Lung (tissue), 11 donors: ENCODE measurements at regions not wholly inside any gene's neighbourhood (a gene's known extent, or its start where the extent isn't known, plus 50 kb on each side); places are given as distances from the start of the nearest gene placed in this dataset.

Experiments used
- ATAC-seq: fragments of 200-7000 bp; cut with Tn5 transposase; one replicate; pipeline ENCODE4 v1.9.1; 2020; ENCODE audit warnings: moderate number of reproducible peaks; ENCODE audit not compliant: insufficient read depth, low FRiP score
- DNase-seq, 3 donors: peaks; one replicate each; pipeline ENCODE4 v3.0.0-alpha.2; 2013 to 2017
- H3K27ac ChIP-seq, 2 donors: one replicate each; pipeline ENCODE4 v1.5.1; 2013; ENCODE audit warnings: mild to moderate bottlenecking in 2 of 2, moderate library complexity in 2 of 2, control low read depth in 1 of 2, inconsistent platforms in 1 of 2, low read depth in 1 of 2, low read length in 1 of 2
- H3K27me3 ChIP-seq, 3 donors: one replicate each; pipeline ENCODE4 v1.5.1; 2013; ENCODE audit warnings: low read length in 2 of 3; ENCODE audit not compliant: control insufficient read depth in 3 of 3, insufficient read depth in 3 of 3
- H3K36me3 ChIP-seq, 4 donors: one replicate each; pipeline ENCODE4 v1.5.1; 2013; ENCODE audit warnings: low read length in 4 of 4, mild to moderate bottlenecking in 1 of 4, moderate library complexity in 1 of 4; ENCODE audit not compliant: control insufficient read depth in 4 of 4, insufficient read depth in 4 of 4
- H3K4me1 ChIP-seq, 5 donors: one replicate each; pipeline ENCODE4 v1.5.1; 2013; ENCODE audit warnings: low read length in 5 of 5, mild to moderate bottlenecking in 2 of 5, moderate library complexity in 1 of 5; ENCODE audit not compliant: control insufficient read depth in 5 of 5, insufficient read depth in 5 of 5
- H3K4me3 ChIP-seq: one replicate; pipeline ENCODE4 v1.5.1; 2013; ENCODE audit warnings: mild to moderate bottlenecking, control low read depth, moderate library complexity
- H3K9ac ChIP-seq, 2 donors: one replicate each; pipeline ENCODE4 v1.5.1; 2013; ENCODE audit warnings: low read length in 2 of 2, control low read depth in 1 of 2; ENCODE audit not compliant: insufficient read depth in 1 of 2
- H3K9me3 ChIP-seq, 4 donors: one replicate each; pipeline ENCODE4 v1.5.1; 2013; ENCODE audit warnings: low read length in 3 of 4, mild to moderate bottlenecking in 1 of 4, moderate library complexity in 1 of 4; ENCODE audit not compliant: control insufficient read depth in 4 of 4, insufficient read depth in 3 of 4
- CTCF ChIP-seq: IDR thresholded peaks from 2 replicates; pipeline ENCODE4 v1.5.1; 2012; ENCODE audit warnings: mild to moderate bottlenecking; ENCODE audit errors: control extremely low read depth, extremely low read depth
- WGBS, 2 donors: extraction: QIAGEN DNeasy Blood & Tissue Kit; methylation state at CpG; one replicate each; pipeline ENCODE4 v1.1.7; 2013; 5-methylcytosine and 5-hydroxymethylcytosine counted together
- donor health status: control.
- donor health status: control.
- donor health status: Bipolar disorder and iron deficiency.
- donor health status: healthy.
- donor health status: DM: yes; HTN: yes; CAD: no.

- Histone ChIP-seq H3K27me3 (no peaks in the 10 kb centered on the region), H3K27ac (no peak overlapping the region), H3K4me1 (peaks cover 0 to 5% (median 0%) of the 10 kb centered on the region in 5 donors), H3K9me3 (peaks cover 0 to 6% (median 0%) of the 10 kb centered on the region in 4 donors), H3K4me3 (no peak overlapping the region), H3K36me3 (no peaks in the 10 kb centered on the region), H3K9ac (no peak overlapping the region)
- no peak for ATAC-seq
- no peak for TF ChIP-seq CTCF
- DNase-seq, result peak in 2 of 3 donors; percentile 1 to 16
- WGBS, 2 donors, result 21 to 23% methylated on average over 7 of the region's 7 CpGs
These were observed 193.9 kb downstream of the ICE1 start for GRCh38 chr5:5616247-5616895.

DNA sequence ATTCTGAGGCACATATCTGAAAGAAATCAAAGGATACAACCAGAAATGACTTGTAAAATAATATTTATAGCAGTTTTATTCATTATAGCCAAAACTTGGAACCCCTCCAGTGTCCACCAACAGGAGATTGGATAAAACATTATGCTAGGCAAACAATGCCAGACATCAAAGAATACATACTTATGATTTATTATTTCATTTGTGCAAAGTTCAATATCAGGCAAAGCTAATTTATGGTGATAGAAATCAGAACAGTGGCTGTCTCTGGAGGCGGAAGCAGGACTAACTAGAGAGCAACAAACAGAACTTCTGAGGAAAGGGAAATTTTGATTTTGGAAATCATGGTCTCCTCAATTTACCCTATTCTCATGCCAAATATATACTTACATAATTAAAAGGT, 193.1 kb downstream of the ICE1 start:
- no peak for TF ChIP-seq CTCF
- WGBS, 2 donors, result 61 to 74% methylated on average over 1 of the region's 1 CpG

DNA sequence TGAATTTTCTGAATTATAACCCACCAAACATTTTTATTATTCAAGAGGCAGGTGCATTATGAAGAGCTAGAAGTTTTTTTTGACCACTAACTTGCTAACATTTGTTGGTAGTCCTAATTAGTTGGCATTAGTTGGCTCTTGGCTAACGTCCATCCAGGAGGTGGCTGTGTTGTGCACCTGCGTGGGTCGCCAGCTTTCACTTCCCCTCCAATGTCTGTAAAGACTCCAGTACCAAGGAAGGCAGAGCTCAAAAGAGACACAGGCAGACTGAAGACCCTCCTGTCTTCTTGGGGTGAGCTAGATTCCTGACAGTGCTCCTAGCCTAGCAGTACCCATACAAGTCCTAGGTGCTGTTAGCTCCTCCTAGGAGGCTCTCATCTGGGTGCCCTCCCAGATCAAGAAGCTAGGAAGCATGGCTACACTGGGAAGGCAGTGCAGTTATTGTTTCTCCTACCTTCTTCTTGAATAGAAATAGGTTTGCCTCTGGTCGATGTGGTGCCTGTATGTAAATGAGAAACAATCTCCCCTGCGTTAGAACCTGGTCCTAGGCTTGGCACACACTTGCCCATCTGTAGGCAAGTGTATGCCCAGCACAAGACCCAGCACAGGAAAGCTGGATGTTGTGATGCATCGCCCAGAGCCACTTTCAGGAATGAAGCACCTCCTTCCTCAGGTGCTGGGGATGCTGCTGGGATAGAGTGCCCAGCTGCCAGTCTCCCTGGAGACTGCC, 190.9 kb downstream of the ICE1 start:
- Histone ChIP-seq H3K27ac (no peak overlapping the region), H3K4me3 (no peak overlapping the region), H3K9ac (no peak overlapping the region), H3K4me1 (no peaks in the 10 kb centered on the region), H3K9me3 (peaks cover 0 to 5% (median 0%) of the 10 kb centered on the region in 4 donors), H3K27me3 (no peaks in the 10 kb centered on the region), H3K36me3 (no peaks in the 10 kb centered on the region)
- no peak for TF ChIP-seq CTCF
- WGBS, 2 donors, result 77 to 90% methylated on average over 6 of the region's 6 CpGs
- no peak for ATAC-seq
- DNase-seq, result no peak

More for the DNA sequence above, 193.1 kb downstream of the ICE1 start:
- no peak overlapping the region for H3K9ac ChIP-seq
- peaks cover 0 to 5% (median 0%) of the 10 kb centered on the region in 5 donors for H3K4me1 ChIP-seq
- no peaks in the 10 kb centered on the region for H3K36me3 ChIP-seq
- DNase-seq (peak in 2 of 3 donors; percentile 4 to 7), ATAC-seq (no peak)
- H3K9me3 ChIP-seq, result peaks cover 0 to 6% (median 0%) of the 10 kb centered on the region in 4 donors
- H3K27ac ChIP-seq, result no peak overlapping the region
- no peaks in the 10 kb centered on the region for H3K27me3 ChIP-seq
- no peak overlapping the region for H3K4me3 ChIP-seq
